Neural progenitor cell (in vitro differentiated cells): ENCODE measurements at regions not wholly inside any gene's neighbourhood (a gene's known extent, or its start where the extent isn't known, plus 50 kb on each side); places are given as distances from the start of the nearest gene placed in this dataset.

Experiments
- DNase-seq: peaks from one replicate; pipeline ENCODE4 v3.0.0-alpha.2; 2016; ENCODE audit warnings: low spot score
- H2AFZ ChIP-seq: fragments of 200-600 bp; sonication (generic); replicated peaks from 2 replicates; pipeline ENCODE4 v1.6.1; 2016; ENCODE audit warnings: antibody characterized with exemption
- H3F3A ChIP-seq: fragments of 200-600 bp; sonication (generic); 2 replicates; pipeline ENCODE4 v1.6.1; 2016; ENCODE audit warnings: antibody characterized with exemption, low read depth
- H3K27ac ChIP-seq: fragments of 200-600 bp; sonication (generic); 2 replicates; pipeline ENCODE4 v1.5.1; 2016; ENCODE audit warnings: mild to moderate bottlenecking
- H3K27me3 ChIP-seq: fragments of 200-600 bp; sonication (generic); 2 replicates; pipeline ENCODE4 v1.6.1; 2016; ENCODE audit warnings: mild to moderate bottlenecking, moderate library complexity
- H3K36me3 ChIP-seq: fragments of 200-600 bp; sonication (generic); 2 replicates; pipeline ENCODE4 v1.5.1; 2016
- H3K4me1 ChIP-seq: fragments of 200-600 bp; sonication (generic); 2 replicates; pipeline ENCODE4 v1.6.1; 2016; ENCODE audit warnings: mixed run types
- H3K4me2 ChIP-seq: fragments of 200-600 bp; sonication (generic); 2 replicates; pipeline ENCODE4 v1.6.1; 2016
- H3K4me3 ChIP-seq: fragments of 200-600 bp; sonication (generic); 2 replicates; pipeline ENCODE4 v1.5.1; 2016
- H3K79me2 ChIP-seq: fragments of 200-600 bp; sonication (generic); 2 replicates; pipeline ENCODE4 v1.6.1; 2016; ENCODE audit warnings: low read depth
- H3K9ac ChIP-seq: fragments of 200-600 bp; sonication (generic); 2 replicates; pipeline ENCODE4 v1.6.1; 2016
- H3K9me3 ChIP-seq: fragments of 200-600 bp; sonication (generic); 2 replicates; pipeline ENCODE4 v1.5.1; 2016; ENCODE audit warnings: low read depth
- H4K20me1 ChIP-seq: fragments of 200-600 bp; sonication (generic); 2 replicates; pipeline ENCODE4 v1.6.1; 2016; ENCODE audit warnings: low read depth
- H3K27ac Mint-ChIP-seq: 3 replicates; pipeline ENCODE4 v1.8.0; 2021; ENCODE audit warnings: mixed read lengths
- H3K27me3 Mint-ChIP-seq: 2 replicates; pipeline ENCODE4 v1.8.0; 2022; ENCODE audit warnings: low read depth, mild to moderate bottlenecking, inconsistent platforms, moderate library complexity, mixed read lengths; ENCODE audit not compliant: insufficient read depth
- H3K36me3 Mint-ChIP-seq: 3 replicates; pipeline ENCODE4 v1.8.0; 2021; ENCODE audit warnings: mixed read lengths
- H3K4me1 Mint-ChIP-seq: 3 replicates; pipeline ENCODE4 v1.8.0; 2021; ENCODE audit warnings: mixed read lengths
- H3K4me3 Mint-ChIP-seq: 3 replicates; pipeline ENCODE4 v1.8.0; 2021; ENCODE audit warnings: mild to moderate bottlenecking, moderate library complexity, mixed read lengths
- H3K9me3 Mint-ChIP-seq: 3 replicates; pipeline ENCODE4 v1.8.0; 2020; ENCODE audit warnings: mixed read lengths
- EZH2 ChIP-seq: fragments of 200-600 bp; sonication (generic); IDR thresholded peaks from 2 replicates; pipeline ENCODE4 v1.6.1; 2017; ENCODE audit warnings: antibody characterized with exemption, mild to moderate bottlenecking, moderate library complexity
- EZH2phosphoT487 ChIP-seq: fragments of 200-600 bp; sonication (generic); IDR thresholded peaks from 2 replicates; pipeline ENCODE4 v1.6.1; 2017; ENCODE audit warnings: antibody characterized with exemption
- TF ChIP-seq, protein P1 (sequence below): fragments of 200-600 bp; sonication (generic); IDR thresholded peaks from 2 replicates; pipeline ENCODE4 v1.5.1; 2017; ENCODE audit warnings: antibody characterized with exemption, mild to moderate bottlenecking

DNA sequence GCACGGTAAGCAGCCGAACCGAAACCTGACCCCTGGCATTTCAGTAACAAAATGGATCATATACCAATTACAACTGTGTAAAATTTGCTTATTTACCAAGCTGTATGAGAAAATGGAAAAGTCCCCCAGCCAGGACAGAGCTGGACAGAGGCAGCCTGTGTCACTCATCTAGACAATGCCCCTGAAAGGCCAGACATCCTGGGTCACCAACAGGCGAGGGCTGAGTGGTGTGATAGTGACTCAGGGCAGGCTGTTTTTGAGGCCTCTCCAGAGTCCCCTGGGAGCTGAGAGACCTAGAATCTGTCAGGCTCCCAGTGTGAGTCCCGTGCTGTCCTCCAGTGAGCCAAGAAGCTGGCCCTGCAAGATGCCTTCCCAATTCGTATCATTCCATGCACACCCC is 680.4 kb downstream of the TBC1D22A start:
- Mint-ChIP-seq H3K27me3 (peaks cover 9% of the 10 kb centered on the region), H3K4me1 (no peaks in the 10 kb centered on the region), H3K36me3 (peaks cover 3% of the 10 kb centered on the region), H3K4me3 (no peak overlapping the region), H3K27ac (no peak overlapping the region), H3K9me3 (peaks cover 36% of the 10 kb centered on the region)
- H3K9me3 ChIP-seq, result peaks cover 23% of the 10 kb centered on the region
- H3K27ac ChIP-seq, result no peak overlapping the region
- no peaks in the 10 kb centered on the region for H4K20me1 ChIP-seq
- H2AFZ ChIP-seq, result no peak overlapping the region
- no peaks in the 10 kb centered on the region for H3K79me2 ChIP-seq
- TF ChIP-seq EZH2phosphoT487 (no peak), EZH2 (no peak)
- TF ChIP-seq, protein P1, sequence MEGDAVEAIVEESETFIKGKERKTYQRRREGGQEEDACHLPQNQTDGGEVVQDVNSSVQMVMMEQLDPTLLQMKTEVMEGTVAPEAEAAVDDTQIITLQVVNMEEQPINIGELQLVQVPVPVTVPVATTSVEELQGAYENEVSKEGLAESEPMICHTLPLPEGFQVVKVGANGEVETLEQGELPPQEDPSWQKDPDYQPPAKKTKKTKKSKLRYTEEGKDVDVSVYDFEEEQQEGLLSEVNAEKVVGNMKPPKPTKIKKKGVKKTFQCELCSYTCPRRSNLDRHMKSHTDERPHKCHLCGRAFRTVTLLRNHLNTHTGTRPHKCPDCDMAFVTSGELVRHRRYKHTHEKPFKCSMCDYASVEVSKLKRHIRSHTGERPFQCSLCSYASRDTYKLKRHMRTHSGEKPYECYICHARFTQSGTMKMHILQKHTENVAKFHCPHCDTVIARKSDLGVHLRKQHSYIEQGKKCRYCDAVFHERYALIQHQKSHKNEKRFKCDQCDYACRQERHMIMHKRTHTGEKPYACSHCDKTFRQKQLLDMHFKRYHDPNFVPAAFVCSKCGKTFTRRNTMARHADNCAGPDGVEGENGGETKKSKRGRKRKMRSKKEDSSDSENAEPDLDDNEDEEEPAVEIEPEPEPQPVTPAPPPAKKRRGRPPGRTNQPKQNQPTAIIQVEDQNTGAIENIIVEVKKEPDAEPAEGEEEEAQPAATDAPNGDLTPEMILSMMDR, result no peak
- DNase-seq, result no peak
- no peaks in the 10 kb centered on the region for H3K4me1 ChIP-seq
- H3K4me2 ChIP-seq, result no peak overlapping the region
- H3K36me3 ChIP-seq, result no peaks in the 10 kb centered on the region
- H3K9ac ChIP-seq, result no peak overlapping the region
- H3F3A ChIP-seq, result no peaks in the 10 kb centered on the region
- H3K4me3 ChIP-seq, result no peak overlapping the region
- no peaks in the 10 kb centered on the region for H3K27me3 ChIP-seq

DNA sequence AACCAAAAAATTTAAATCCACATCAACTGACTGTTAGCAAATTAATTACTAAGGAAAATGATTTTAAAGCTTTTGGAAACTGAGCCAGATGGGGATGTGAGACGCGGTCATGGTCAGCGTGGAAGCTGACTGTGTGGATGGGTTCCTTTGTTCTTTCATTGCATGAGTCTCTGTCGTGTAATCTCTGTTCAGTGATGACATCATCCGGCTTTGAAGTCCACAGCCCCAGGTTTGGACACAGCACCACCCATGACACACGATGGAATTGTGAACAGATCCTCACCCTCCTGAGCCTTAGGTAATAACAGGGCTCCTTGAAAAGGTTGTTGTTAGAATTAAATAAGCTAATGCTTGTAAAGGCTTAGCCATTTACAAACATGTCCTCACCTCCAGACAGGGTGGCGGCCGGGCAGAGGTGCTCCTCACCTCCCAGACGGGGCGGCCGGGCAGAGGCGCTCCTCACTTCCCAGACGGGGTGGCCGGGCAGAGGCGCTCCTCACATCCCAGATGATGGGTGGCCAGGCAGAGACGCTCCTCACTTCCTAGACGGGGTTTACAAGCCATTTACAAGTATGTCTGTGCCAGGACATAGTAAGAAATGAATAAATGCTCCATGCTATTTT is 677.3 kb downstream of the TBC1D22A start:
- H3K9me3 Mint-ChIP-seq, result peaks cover 34% of the 10 kb centered on the region
- H3K4me2 ChIP-seq, result no peak overlapping the region
- no peak overlapping the region for H3K4me3 Mint-ChIP-seq
- H3K4me1 ChIP-seq, result no peaks in the 10 kb centered on the region
- DNase-seq, result no peak
- no peaks in the 10 kb centered on the region for H4K20me1 ChIP-seq
- H3K36me3 ChIP-seq, result no peaks in the 10 kb centered on the region
- H3K4me1 Mint-ChIP-seq, result no peaks in the 10 kb centered on the region
- no peaks in the 10 kb centered on the region for H3K27me3 ChIP-seq
- no peak overlapping the region for H3K27ac ChIP-seq
- H3K27ac Mint-ChIP-seq, result no peak overlapping the region
- no peaks in the 10 kb centered on the region for H3F3A ChIP-seq
- H3K9me3 ChIP-seq, result peaks cover 23% of the 10 kb centered on the region
- TF ChIP-seq EZH2phosphoT487 (no peak), EZH2 (no peak)
- TF ChIP-seq, protein P1, result no peak
- peaks cover 11% of the 10 kb centered on the region for H3K27me3 Mint-ChIP-seq
- H3K36me3 Mint-ChIP-seq, result no peaks in the 10 kb centered on the region
- no peaks in the 10 kb centered on the region for H3K79me2 ChIP-seq
- no peak overlapping the region for H2AFZ ChIP-seq
- no peak overlapping the region for H3K4me3 ChIP-seq
- H3K9ac ChIP-seq, result no peak overlapping the region

DNA sequence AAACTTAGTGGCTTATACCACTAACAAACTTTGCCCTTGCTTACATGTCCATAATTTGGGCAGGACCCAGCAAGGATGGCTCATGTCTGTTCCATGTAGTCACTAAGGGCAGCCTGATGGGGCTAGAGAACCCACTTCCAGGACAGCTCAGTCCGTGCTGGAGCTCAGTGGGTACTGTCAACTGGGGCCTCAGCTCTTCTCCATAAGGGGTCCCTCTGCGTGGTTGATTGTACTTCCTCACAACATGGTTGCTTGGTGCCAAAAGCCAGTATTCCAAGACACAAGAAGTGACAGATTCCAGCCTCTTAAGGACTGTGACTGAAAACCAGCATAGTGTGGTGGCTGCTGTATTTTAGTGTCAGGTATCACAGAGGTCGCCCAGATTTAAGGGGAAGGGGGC is 675.2 kb downstream of the TBC1D22A start:
- Histone ChIP-seq H3K27me3 (no peaks in the 10 kb centered on the region), H3K9me3 (peaks cover 19% of the 10 kb centered on the region), H3K4me3 (no peak overlapping the region), H3K36me3 (no peaks in the 10 kb centered on the region), H4K20me1 (no peaks in the 10 kb centered on the region), H3F3A (no peaks in the 10 kb centered on the region), H3K4me2 (no peak overlapping the region), H3K4me1 (no peaks in the 10 kb centered on the region), H3K79me2 (no peaks in the 10 kb centered on the region), H3K9ac (no peak overlapping the region), H2AFZ (no peak overlapping the region), H3K27ac (no peak overlapping the region)
- Mint-ChIP-seq H3K27ac (no peak overlapping the region), H3K4me3 (no peak overlapping the region), H3K4me1 (no peaks in the 10 kb centered on the region), H3K36me3 (no peaks in the 10 kb centered on the region), H3K27me3 (peaks cover 11% of the 10 kb centered on the region), H3K9me3 (peaks cover 30% of the 10 kb centered on the region)
- no peak for DNase-seq
- no peak for TF ChIP-seq EZH2
- TF ChIP-seq, protein P1, result no peak
